IMR-90 (cell line): ENCODE measurements at regions not wholly inside any gene's neighbourhood (a gene's known extent, or its start where the extent isn't known, plus 50 kb on each side); places are given as distances from the start of the nearest gene placed in this dataset.

Source experiments
- BHLHE40 ChIP-seq: fragments of 150-350 bp; IDR thresholded peaks from 2 replicates; pipeline ENCODE4 v1.6.1; 2016; ENCODE audit warnings: mild to moderate bottlenecking, low read depth, low read length
- CEBPB ChIP-seq: IDR thresholded peaks from 2 replicates; pipeline ENCODE4 v1.6.1; 2012; ENCODE audit warnings: low read depth, low read length, improper control_type of control experiment
- CHD1 ChIP-seq: IDR thresholded peaks from 2 replicates; pipeline ENCODE4 v1.6.1; 2012; ENCODE audit warnings: low read depth, low read length, improper control_type of control experiment
- CTCF ChIP-seq: conservative IDR thresholded peaks from 2 replicates; pipeline ENCODE4 v1.5.1; 2012; ENCODE audit warnings: mild to moderate bottlenecking, low read depth, low read length, improper control_type of control experiment
- ELK1 ChIP-seq: fragments of 150-350 bp; IDR thresholded peaks from 2 replicates; pipeline ENCODE4 v1.6.1; 2016; ENCODE audit warnings: low read depth, mild to moderate bottlenecking, low read length, moderate library complexity, borderline replicate concordance
- FOS ChIP-seq: fragments of 150-350 bp; IDR thresholded peaks from 2 replicates; pipeline ENCODE4 v1.6.1; 2016; ENCODE audit warnings: low read depth, low read length
- MAFK ChIP-seq: IDR thresholded peaks from 2 replicates; pipeline ENCODE4 v1.6.1; 2012; ENCODE audit warnings: low read depth, low read length, improper control_type of control experiment
- MXI1 ChIP-seq: IDR thresholded peaks from 2 replicates; pipeline ENCODE4 v1.6.1; 2012; ENCODE audit warnings: low read depth, mild to moderate bottlenecking, low read length, moderate library complexity, borderline replicate concordance
- NFE2L2 ChIP-seq: fragments of 150-350 bp; IDR thresholded peaks from 2 replicates; pipeline ENCODE4 v1.6.1; 2016; ENCODE audit warnings: low read depth, mild to moderate bottlenecking, low read length
- POLR2A ChIP-seq: IDR thresholded peaks from 2 replicates; pipeline ENCODE4 v1.6.1; 2012; ENCODE audit warnings: mild to moderate bottlenecking, low read depth, low read length
- RAD21 ChIP-seq: IDR thresholded peaks from 2 replicates; pipeline ENCODE4 v1.6.1; 2012; ENCODE audit warnings: low read length, improper control_type of control experiment
- RCOR1 ChIP-seq: IDR thresholded peaks from 2 replicates; pipeline ENCODE4 v1.6.1; 2012; ENCODE audit warnings: mild to moderate bottlenecking, low read length, improper control_type of control experiment; ENCODE audit not compliant: insufficient replicate concordance
- RFX5 ChIP-seq: IDR thresholded peaks from 2 replicates; pipeline ENCODE4 v1.8.0; 2012; ENCODE audit warnings: low read depth, mild to moderate bottlenecking, low read length, moderate library complexity

GRCh38 chr3:36250191-36250590 lies 130.1 kb upstream of the STAC start:
- TF ChIP-seq CTCF, result no peak
- no peak for TF ChIP-seq POLR2A
- TF ChIP-seq RCOR1, result no peak
- no peak for TF ChIP-seq RAD21
- no peak for TF ChIP-seq CEBPB
- TF ChIP-seq NFE2L2, result no peak
- no peak for TF ChIP-seq MAFK
- TF ChIP-seq RFX5, result no peak
- no peak for TF ChIP-seq MXI1
- TF ChIP-seq ELK1, result no peak
- no peak for TF ChIP-seq BHLHE40
- no peak for TF ChIP-seq FOS
- TF ChIP-seq CHD1, result no peak
